ENCODE measurements at regions not wholly inside any gene's neighbourhood (a gene's known extent, or its start where the extent isn't known, plus 50 kb on each side); places are given as distances from the start of the nearest gene placed in this dataset.

GRCh38 chr10:20726381-20726780 lies 170.7 kb downstream of the NEBL start:
- no peak for DNase-seq

GRCh38 chr10:20714979-20715378 lies 182.1 kb downstream of the NEBL start:
- no peak for DNase-seq

- DNase-seq: no peak
Measured at GRCh38 chr10:20714518-20714917, 182.6 kb downstream of the NEBL start.

DNA sequence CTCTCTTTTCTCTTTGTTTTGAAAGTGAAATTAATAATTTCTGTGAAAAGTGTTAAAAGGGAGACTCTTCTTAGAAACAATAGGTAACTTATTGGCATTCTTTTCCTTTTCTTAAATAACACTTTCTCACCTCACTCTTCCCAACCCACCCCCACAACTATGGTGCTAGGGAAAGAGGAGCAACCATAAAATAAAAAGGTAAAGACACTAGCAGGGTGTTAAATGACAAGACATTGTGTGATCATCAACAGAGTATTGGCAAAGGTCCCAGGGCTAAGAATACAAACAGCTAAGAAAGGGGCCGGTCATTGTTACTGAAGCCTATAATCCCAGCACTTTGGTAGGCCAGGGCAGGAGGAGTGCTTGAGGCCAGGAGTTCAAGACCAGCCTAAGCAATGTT lies 183.7 kb downstream of the NEBL start:
- DNase-seq: no peak

DNA sequence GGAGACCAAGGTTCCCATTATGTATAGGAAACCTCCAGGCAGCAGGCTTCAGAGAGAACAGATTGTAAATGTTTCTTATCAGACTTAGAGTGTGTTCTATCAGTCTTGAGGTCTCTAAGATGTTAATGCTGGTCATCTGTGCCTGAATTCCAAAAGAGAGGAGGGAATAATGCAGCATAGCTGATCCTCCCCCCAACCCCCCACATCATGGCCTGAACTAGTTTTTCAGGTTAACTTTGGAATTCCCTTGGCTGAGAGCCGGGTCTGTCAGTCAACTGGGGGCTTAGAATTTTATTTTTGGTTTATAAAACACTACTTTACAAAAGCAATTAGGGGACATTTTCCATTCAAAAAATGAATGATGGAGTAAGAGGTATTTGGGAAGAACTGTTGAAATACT lies 184.3 kb downstream of the NEBL start:
- no peak for DNase-seq

DNA sequence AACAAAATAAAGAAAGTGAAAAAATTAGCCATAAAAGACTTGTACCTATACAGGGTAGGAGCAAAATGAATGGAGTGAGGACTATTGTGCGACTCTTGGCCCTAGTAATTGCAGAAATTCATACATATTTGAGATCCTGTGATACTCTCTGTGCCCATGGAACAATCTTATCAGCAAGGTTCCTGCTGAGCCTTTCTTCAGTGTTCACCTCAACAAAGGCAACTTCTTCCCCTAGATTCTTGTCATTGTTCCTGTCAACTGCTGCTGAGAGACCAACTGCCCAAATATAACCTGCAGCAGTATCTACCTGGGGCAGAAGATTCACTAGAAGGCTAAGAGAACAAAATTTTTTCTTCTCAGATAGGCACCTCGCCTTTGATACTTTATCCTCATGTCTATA lies 187.4 kb downstream of the NEBL start:
- no peak for DNase-seq

DNA sequence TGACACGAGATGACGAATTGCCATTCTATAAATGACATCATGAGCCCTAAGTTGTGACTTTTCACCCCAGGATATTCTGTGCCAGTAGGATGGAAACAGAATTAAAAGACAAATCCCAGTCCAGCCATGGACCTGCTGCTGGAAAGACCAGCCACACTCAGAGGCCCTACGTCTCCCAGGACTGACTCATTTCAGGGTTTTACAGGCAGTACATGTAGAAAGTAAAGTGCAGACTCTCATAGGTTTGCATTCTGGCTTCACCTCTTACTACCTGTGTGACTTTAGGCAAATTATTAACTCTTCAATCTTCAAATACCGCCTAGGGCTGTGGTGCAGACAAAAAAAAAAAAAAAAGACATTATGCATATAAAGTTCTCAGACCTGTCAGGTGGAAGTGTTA lies 188.8 kb downstream of the NEBL start:
- no peak for DNase-seq

GRCh38 chr10:20707251-20707650 lies 189.9 kb downstream of the NEBL start:
- DNase-seq: no peak

DNA sequence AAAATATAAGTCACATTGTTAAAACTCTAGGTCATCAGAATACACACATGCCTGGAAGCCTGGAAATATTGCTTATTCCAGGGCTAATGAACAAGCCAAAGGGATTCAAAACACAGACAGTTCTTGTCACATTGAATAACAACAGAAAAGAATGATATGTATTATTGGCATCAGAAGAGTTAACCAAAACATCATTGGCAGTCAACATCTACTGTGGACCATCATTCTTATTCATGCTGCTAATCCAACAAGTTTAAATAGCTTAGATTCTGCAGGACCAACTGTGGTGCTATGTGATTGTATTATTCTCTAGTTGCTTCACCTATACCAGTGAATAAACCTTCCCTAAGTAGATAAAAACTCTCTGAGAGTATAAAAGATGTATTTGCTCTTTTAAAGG lies 198.3 kb downstream of the NEBL start:
- DNase-seq: no peak

GRCh38 chr10:20694296-20694695 lies 202.8 kb downstream of the NEBL start:
- DNase-seq: no peak

DNA sequence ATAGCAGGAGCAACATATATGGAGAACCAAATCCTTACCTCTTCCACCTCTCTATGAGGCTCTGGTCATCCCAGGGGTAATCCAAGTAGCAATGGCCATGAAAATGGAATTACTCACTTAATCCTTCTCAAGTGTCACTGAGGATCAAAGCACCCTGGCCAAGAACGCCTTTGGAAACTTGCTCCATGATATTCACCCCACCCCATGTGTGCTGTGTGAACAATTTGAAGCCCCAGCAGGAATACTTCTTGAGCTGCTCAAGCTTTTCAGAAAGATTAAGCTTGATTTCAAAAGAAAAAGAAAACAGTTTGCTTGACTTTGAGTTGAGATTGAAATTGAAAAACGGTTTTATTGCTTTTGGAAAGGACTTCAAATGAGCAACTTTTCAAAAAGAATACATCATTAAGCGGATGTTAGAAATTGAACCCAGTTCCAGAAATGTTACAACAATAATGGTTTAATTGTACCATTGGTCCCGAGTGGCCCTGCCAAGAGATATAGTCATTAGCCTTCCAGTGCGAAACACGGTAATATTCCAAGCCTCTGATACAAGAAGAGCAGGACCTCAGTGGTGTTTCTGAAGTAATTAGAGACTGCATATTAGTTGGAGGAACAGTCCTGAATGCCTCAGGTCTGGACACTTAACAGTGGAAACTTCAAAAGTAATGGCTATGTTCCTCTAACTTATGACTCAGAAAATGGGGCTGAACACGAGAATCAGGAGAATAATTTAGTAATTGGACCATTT lies 208.1 kb downstream of the NEBL start:
- DNase-seq: no peak

DNA sequence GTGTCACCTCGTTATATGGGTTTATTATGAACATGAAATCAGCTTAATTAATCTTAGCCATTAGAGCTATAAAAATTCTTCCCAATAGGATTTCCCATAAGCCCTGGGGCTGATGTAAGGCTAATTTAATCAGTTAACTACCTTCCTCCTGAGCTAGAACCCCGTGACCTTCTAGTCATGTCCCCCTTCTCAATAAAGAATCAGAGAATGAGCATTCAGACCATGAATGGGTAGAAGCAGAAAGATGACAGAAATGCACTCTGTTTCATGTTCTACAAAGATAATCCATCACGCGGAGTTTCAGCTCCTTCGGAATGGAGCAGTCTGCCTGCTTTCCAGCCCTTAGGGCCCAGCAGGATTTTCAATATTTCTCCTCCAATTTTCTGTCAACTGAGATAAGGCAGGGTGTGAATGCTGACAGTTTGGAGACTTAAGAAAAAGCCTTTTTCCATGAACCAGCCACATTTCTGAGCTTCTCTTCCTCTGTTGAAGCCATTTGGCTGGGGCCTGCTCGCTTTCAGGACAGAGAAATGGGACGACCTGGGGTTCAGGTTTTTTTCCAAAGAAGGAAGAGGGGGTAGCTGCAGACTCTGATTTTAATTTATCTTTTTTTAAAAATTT lies 211.0 kb downstream of the NEBL start:
- no peak for DNase-seq

DNA sequence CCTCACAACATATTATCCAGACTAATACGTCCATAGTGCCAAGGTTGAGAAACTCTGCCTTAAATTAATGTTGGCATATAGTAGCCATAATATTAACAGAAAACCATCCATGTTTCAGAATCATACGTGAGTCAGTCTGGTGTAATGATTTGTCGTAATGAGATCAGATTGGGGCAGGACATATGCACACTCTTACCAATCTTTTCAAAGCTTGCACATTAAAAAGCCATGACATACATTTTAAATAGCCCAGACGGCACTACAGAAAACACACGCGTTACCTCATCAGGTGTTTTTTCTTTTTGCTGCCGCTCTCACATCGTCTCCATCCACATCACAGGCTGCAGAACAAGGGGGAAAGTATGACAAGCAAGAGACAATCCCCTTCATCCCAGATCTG lies 211.6 kb downstream of the NEBL start:
- DNase-seq: no peak

DNA sequence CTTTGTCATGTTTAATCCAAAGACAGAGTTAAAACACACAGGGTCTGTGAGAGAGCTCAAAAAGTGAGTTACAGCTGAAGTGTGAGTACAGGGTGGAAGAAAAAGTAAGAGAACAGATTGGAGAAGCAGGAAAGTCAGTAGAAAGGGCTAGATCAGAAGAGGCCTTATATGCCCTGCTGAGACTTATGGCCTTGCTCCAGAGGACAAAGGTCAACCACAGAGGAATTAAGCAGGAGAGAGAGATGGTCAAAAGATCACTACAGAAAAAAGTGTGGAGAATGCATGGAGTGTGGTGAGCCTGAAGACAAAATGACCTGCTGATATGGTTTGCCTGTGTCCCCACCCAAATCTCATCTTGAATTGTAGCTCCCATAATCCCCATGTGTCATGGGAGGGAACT lies 213.8 kb downstream of the NEBL start:
- DNase-seq: no peak

DNA sequence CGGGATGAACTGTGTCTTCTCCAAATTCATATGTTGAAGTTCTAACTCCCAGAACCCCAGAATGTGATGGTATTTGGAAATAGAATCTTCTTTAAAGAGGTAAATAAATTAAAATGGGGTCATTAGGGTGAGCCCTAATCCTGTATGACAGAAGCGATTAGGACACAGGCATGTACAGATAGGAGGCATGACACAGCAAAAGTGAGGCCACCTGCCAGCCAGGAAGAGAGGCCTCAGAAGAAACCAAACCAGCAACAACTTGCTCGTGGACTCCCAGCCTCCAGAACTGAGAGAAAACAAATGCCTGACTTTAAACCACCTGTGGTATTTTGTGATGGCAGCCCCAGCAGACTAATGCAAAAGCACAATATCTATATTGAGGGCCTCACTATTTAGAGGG lies 214.3 kb downstream of the NEBL start:
- no peak for DNase-seq

DNA sequence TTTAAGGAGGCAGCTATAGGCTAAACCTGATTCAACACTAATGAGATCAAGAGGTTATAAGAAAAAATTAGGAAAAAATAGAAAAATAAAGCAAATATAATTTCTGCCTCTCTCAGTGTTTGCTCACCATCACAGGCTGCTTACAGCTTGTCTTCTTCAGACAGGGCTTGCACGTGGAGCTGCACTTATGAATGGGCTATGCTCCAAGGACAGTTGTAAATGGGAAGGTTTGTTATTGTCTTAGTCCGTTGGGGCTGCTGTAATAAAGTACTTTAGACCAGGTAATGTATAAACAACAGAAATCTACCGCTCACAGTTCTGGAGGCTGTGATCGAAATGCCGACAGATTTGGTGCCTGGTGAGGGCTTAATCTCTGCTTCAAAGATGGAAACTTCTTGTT lies 219.8 kb downstream of the NEBL start:
- DNase-seq: no peak

DNA sequence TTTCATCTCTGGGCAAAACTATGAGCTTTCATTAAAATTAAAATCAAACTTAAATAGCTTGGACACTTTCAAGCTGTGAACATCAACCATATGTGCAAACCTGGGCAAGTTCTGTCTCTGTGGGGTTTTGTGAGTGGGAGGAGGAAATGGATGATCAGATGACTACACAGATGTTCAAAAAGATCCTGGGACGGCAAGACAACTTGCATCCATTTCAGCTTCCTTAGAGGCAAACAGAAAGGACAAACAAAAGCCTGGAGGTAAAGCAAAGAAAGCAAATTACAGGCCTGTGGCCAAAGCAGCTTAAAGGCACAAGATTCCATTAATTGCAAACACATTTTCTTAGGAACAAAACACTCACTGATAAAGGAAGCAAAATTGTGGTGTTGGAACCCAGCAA lies 222.2 kb downstream of the NEBL start:
- no peak for DNase-seq

DNA sequence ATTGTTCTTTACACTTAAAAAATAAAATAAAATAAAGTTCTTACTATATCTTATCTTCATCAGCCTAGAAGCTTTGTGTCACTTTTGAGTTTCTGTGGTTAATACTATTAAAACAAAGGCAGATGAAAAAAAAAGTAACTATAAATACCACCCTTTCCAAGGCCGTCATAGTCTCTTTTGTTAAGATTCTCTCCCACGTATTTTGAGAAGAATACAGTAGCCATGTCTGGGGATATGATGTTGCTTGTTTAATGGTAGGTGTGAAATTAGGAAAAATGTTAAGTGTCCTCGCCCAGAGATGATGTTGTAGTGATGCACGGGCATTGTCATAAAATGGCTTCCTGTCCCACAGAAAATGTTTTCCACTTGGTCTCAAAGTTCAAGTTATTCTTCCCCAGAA lies 223.9 kb downstream of the NEBL start:
- no peak for DNase-seq

DNA sequence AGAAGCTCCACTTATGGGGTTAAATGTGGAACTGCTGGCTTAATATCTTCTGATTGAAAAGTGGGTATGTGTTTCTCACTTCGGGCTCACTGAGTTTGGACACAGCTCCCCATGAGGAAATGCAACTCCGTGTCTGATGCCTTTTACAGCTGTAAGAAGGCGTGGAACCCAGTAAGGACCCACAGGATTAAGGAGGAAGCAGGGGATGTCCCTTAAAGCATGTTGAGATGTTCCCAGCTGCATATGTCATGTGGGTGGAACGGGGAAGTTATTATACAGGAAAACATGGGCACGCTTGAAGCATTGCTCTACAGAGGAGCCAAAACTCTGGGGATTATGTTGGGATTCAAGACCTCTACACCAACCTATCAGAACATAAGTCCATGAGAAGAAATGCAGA lies 224.4 kb downstream of the NEBL start:
- DNase-seq: no peak

- DNase-seq: no peak
Measured at GRCh38 chr10:20670579-20670978, 226.5 kb downstream of the NEBL start.

GRCh38 chr10:20668985-20669384 lies 228.1 kb downstream of the NEBL start:
- DNase-seq: no peak

DNA sequence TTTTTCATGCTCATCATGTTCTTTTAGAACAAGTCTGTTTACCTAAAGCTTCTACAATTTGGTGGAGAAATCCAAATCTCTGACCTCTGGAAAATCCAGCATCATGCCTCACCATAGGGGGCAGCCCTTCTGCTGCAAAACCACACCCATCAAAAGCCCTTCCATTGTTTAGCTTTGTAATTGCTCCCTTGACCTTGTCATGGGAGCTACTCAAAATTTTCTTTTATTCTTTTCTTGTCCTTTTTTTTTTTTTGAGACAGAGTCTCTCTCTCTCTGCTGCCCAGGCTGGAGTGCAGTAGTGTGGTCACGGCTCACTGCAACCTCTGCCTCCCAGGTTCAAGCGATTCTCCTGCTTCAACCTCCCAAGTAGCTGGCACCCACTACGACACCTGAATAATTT lies 234.4 kb downstream of the NEBL start:
- DNase-seq: no peak

DNA sequence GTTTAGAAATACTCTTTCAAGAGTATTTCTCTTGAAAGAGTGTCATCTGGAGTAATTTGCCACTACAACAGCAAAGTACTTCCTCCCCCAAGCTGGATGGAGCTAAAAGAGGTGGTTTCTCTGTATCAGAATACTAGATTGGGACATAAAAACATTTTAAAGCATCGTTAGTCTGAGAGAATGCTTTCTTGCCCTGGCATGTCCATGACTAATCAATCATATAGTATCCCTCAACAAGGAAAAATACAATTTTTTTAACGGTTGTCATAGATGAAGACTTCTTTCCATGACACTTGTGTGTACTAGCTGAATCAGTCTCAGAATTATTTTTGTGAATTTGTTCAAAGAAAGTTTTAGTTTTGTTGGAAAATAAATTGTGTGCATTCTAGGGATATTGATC lies 237.9 kb downstream of the NEBL start:
- no peak for DNase-seq

DNA sequence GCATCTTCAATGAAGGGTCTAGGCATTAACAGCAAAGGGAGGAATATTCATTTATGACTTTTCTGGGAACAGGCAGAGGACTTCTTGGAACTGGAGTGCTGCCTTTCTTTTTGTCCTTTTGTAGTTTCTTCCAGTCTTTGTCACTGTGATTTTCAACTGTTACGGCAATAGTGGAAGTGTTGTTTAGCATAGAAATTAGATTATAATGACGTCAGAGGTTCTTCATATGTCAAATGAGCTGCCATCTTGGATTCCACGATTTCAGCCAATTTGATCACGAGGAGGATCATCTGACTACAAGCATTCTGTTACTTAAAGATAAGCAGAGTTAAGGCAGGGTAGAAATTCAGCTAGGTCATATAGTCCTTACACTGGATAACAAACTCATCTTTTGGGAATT lies 239.0 kb downstream of the NEBL start:
- no peak for DNase-seq

- no peak for DNase-seq
Measured at GRCh38 chr10:20656886-20657285, 240.2 kb downstream of the NEBL start.
